H9 (cell line): ENCODE measurements at regions not wholly inside any gene's neighbourhood (a gene's known extent, or its start where the extent isn't known, plus 50 kb on each side); places are given as distances from the start of the nearest gene placed in this dataset.

Experiments used
- DNase-seq: peaks from one replicate; pipeline ENCODE4 v3.0.0-alpha.2; 2017
- H2AFZ ChIP-seq: one replicate; pipeline ENCODE4 v1.6.1; 2013; ENCODE audit warnings: mild to moderate bottlenecking, low read length, control low read depth, moderate library complexity
- H2AK5ac ChIP-seq: 2 replicates; pipeline ENCODE4 v1.6.1; 2013; ENCODE audit warnings: low read length, control low read depth, mixed read lengths; ENCODE audit not compliant: insufficient read length
- H2BK120ac ChIP-seq: one replicate; pipeline ENCODE4 v1.6.1; 2013; ENCODE audit warnings: low read depth, mild to moderate bottlenecking, low read length, control low read depth, inconsistent platforms; ENCODE audit not compliant: poor library complexity, severe bottlenecking
- H2BK12ac ChIP-seq: 2 replicates; pipeline ENCODE4 v1.6.1; 2013; ENCODE audit warnings: low read length, control low read depth, mixed read lengths, low read depth; ENCODE audit not compliant: insufficient read length
- H2BK15ac ChIP-seq: 2 replicates; pipeline ENCODE4 v1.6.1; 2013; ENCODE audit warnings: low read depth, low read length, control low read depth
- H2BK20ac ChIP-seq: one replicate; pipeline ENCODE4 v1.6.1; 2013; ENCODE audit warnings: low read depth, mild to moderate bottlenecking, low read length, control low read depth, inconsistent platforms; ENCODE audit not compliant: poor library complexity, severe bottlenecking
- H2BK5ac ChIP-seq: 2 replicates; pipeline ENCODE4 v1.6.1; 2013; ENCODE audit warnings: low read length, control low read depth, mixed read lengths; ENCODE audit not compliant: insufficient read length
- H3K14ac ChIP-seq: 2 replicates; pipeline ENCODE4 v1.6.1; 2013; ENCODE audit warnings: low read length, control low read depth; ENCODE audit not compliant: insufficient read depth
- H3K18ac ChIP-seq: 2 replicates; pipeline ENCODE4 v1.6.1; 2013; ENCODE audit warnings: low read depth, mild to moderate bottlenecking, mixed read lengths, low read length, control low read depth; ENCODE audit not compliant: insufficient read length
- H3K23ac ChIP-seq: 2 replicates; pipeline ENCODE4 v1.6.1; 2013; ENCODE audit warnings: low read length, control low read depth, mixed read lengths, low read depth; ENCODE audit not compliant: insufficient read length
- H3K23me2 ChIP-seq: 2 replicates; pipeline ENCODE4 v1.6.1; 2013; ENCODE audit warnings: low read depth, mild to moderate bottlenecking, mixed read lengths, low read length, control low read depth; ENCODE audit not compliant: insufficient read length, poor library complexity, severe bottlenecking
- H3K27ac ChIP-seq: 2 replicates; pipeline ENCODE4 v1.5.1; 2013; ENCODE audit warnings: low read length, control low read depth, mixed read lengths, low read depth; ENCODE audit not compliant: insufficient read length
- H3K27me3 ChIP-seq: 2 replicates; pipeline ENCODE4 v1.6.1; 2013; ENCODE audit warnings: low read length, control low read depth, inconsistent platforms; ENCODE audit not compliant: insufficient read depth
- H3K4ac ChIP-seq: 2 replicates; pipeline ENCODE4 v1.6.1; 2013; ENCODE audit warnings: low read depth, mild to moderate bottlenecking, control low read depth, inconsistent platforms, low read length, moderate library complexity
- H3K4me1 ChIP-seq: 2 replicates; pipeline ENCODE4 v1.6.1; 2013; ENCODE audit warnings: low read length, control low read depth, inconsistent platforms; ENCODE audit not compliant: insufficient read depth
- H3K4me2 ChIP-seq: 2 replicates; pipeline ENCODE4 v1.6.1; 2013; ENCODE audit warnings: low read length, control low read depth, mixed read lengths; ENCODE audit not compliant: insufficient read length, insufficient read depth
- H3K56ac ChIP-seq: 2 replicates; pipeline ENCODE4 v1.6.1; 2013; ENCODE audit warnings: low read depth, mild to moderate bottlenecking, mixed read lengths, low read length, control low read depth; ENCODE audit not compliant: insufficient read length
- H3K79me1 ChIP-seq: 2 replicates; pipeline ENCODE4 v1.6.1; 2013; ENCODE audit warnings: low read depth, mild to moderate bottlenecking, moderate library complexity, low read length, control low read depth, inconsistent platforms; ENCODE audit not compliant: insufficient read depth, poor library complexity, severe bottlenecking
- H3K79me2 ChIP-seq: 2 replicates; pipeline ENCODE4 v1.6.1; 2013; ENCODE audit warnings: low read length, control low read depth, inconsistent platforms; ENCODE audit not compliant: insufficient read depth
- H3K9ac ChIP-seq: 2 replicates; pipeline ENCODE4 v1.6.1; 2013; ENCODE audit warnings: low read length, control low read depth, mixed read lengths; ENCODE audit not compliant: insufficient read length; ENCODE audit errors: extremely low read depth
- H3K9me3 ChIP-seq: one replicate; pipeline ENCODE4 v1.6.1; 2013; ENCODE audit warnings: low read depth, low read length, inconsistent platforms; ENCODE audit not compliant: control insufficient read depth
- H3T11ph ChIP-seq: one replicate; pipeline ENCODE4 v1.6.1; 2013; ENCODE audit warnings: mild to moderate bottlenecking, low read length, control low read depth, inconsistent platforms
- H4K20me1 ChIP-seq: one replicate; pipeline ENCODE4 v1.6.1; 2013; ENCODE audit not compliant: control insufficient read depth, insufficient read length, insufficient read depth
- H4K5ac ChIP-seq: 2 replicates; pipeline ENCODE4 v1.6.1; 2013; ENCODE audit warnings: low read depth, mild to moderate bottlenecking, mixed read lengths, low read length, control low read depth; ENCODE audit not compliant: insufficient read length
- H4K8ac ChIP-seq: replicated peaks from 2 replicates; pipeline ENCODE4 v1.6.1; 2013; ENCODE audit warnings: low read length, control low read depth, mixed read lengths, low read depth; ENCODE audit not compliant: insufficient read length
- H4K91ac ChIP-seq: 2 replicates; pipeline ENCODE4 v1.6.1; 2013; ENCODE audit warnings: low read depth, mild to moderate bottlenecking, moderate library complexity, mixed read lengths, low read length, control low read depth; ENCODE audit not compliant: insufficient read length
- H3K27ac Mint-ChIP-seq, 3 experiments: 2 replicates in 2 of 3; 3 replicates in 1 of 3; pipeline ENCODE4 v1.8.0; 2020 to 2021; ENCODE audit warnings: mixed read lengths in 3 of 3, mild to moderate bottlenecking in 1 of 3, moderate library complexity in 1 of 3
- H3K27me3 Mint-ChIP-seq: 2 replicates; pipeline ENCODE4 v1.8.0; 2021; ENCODE audit warnings: low read depth, mild to moderate bottlenecking, moderate library complexity, mixed read lengths
- H3K36me3 Mint-ChIP-seq, 3 experiments: 2 replicates in 2 of 3; 3 replicates in 1 of 3; pipeline ENCODE4 v1.8.0; 2020 to 2021; ENCODE audit warnings: low read depth in 3 of 3, mixed read lengths in 3 of 3; ENCODE audit not compliant: insufficient read depth in 1 of 3
- H3K4me1 Mint-ChIP-seq, 2 experiments: 2 replicates each; pipeline ENCODE4 v1.8.0; 2020; ENCODE audit warnings: mixed read lengths in 2 of 2
- H3K4me3 Mint-ChIP-seq, 2 experiments: 2 replicates in 1 of 2; 3 replicates in 1 of 2; pipeline ENCODE4 v1.8.0; 2020 to 2021; ENCODE audit warnings: mild to moderate bottlenecking in 2 of 2, mixed read lengths in 2 of 2, moderate library complexity in 1 of 2
- H3K9me3 Mint-ChIP-seq, 2 experiments: 2 replicates in 1 of 2; 3 replicates in 1 of 2; pipeline ENCODE4 v1.8.0; 2020; ENCODE audit warnings: mild to moderate bottlenecking in 2 of 2, mixed read lengths in 2 of 2, moderate library complexity in 1 of 2
- CTCF ChIP-seq: fragments of 200-600 bp; sonication (generic); conservative IDR thresholded peaks from 3 replicates; pipeline ENCODE4 v1.8.0; 2021; ENCODE audit warnings: antibody characterized with exemption, mild to moderate bottlenecking
- WGBS: extraction: QIAGEN DNeasy Blood & Tissue Kit; methylation state at CpG from one replicate; pipeline ENCODE4 v1.1.7; 2013; ENCODE audit warnings: missing lambda C conversion rate, low lambda C conversion rate, mixed read lengths; ENCODE audit not compliant: insufficient read length; ENCODE audit errors: extremely low coverage; 5-methylcytosine and 5-hydroxymethylcytosine counted together

- no peak overlapping the region for H4K91ac ChIP-seq
- H3K4me3 Mint-ChIP-seq: no peak overlapping the region
- no peak overlapping the region for H3T11ph ChIP-seq
- no peaks in the 10 kb centered on the region for H3K23me2 ChIP-seq
- no peak overlapping the region for H4K5ac ChIP-seq
- H3K18ac ChIP-seq: no peak overlapping the region
- H2BK20ac ChIP-seq: no peak overlapping the region
- H3K9me3 ChIP-seq: no peaks in the 10 kb centered on the region
- no peak for DNase-seq
- H2BK5ac ChIP-seq: no peak overlapping the region
- no peak overlapping the region for H2BK120ac ChIP-seq
- no peak for TF ChIP-seq CTCF
- peaks cover 7 to 10% of the 10 kb centered on the region in 2 experiments for H3K9me3 Mint-ChIP-seq
- no peak overlapping the region for H3K27ac Mint-ChIP-seq
- H3K56ac ChIP-seq: no peak overlapping the region
- no peak overlapping the region for H2BK15ac ChIP-seq
- no CpG with 5 or more reads among the region's 2 CpGs for WGBS
- H3K79me2 ChIP-seq: no peaks in the 10 kb centered on the region
- H3K4me1 ChIP-seq: no peaks in the 10 kb centered on the region
- no peaks in the 10 kb centered on the region for H3K27me3 ChIP-seq
- H4K8ac ChIP-seq: no peak overlapping the region
- no peak overlapping the region for H2BK12ac ChIP-seq
- no peak overlapping the region for H3K14ac ChIP-seq
- H3K23ac ChIP-seq: no peak overlapping the region
- H3K4me1 Mint-ChIP-seq: no peaks in the 10 kb centered on the region
- no peak overlapping the region for H3K27ac ChIP-seq
- no peak overlapping the region for H3K9ac ChIP-seq
- no peak overlapping the region for H2AK5ac ChIP-seq
- H3K4ac ChIP-seq: no peak overlapping the region
- no peak overlapping the region for H3K4me2 ChIP-seq
- H3K27me3 Mint-ChIP-seq: no peaks in the 10 kb centered on the region
- no peak overlapping the region for H2AFZ ChIP-seq
- no peaks in the 10 kb centered on the region for H3K79me1 ChIP-seq
- H4K20me1 ChIP-seq: no peaks in the 10 kb centered on the region
- H3K36me3 Mint-ChIP-seq: peaks cover 0 to 9% (median 0%) of the 10 kb centered on the region in 3 experiments; a peak in 3 of 7 replicates
Observed at GRCh38 chr17:52673791-52674190, 515.3 kb upstream of the CA10 start.
